Jurkat, Clone E6-1 (cell line): ENCODE measurements at regions not wholly inside any gene's neighbourhood (a gene's known extent, or its start where the extent isn't known, plus 50 kb on each side); places are given as distances from the start of the nearest gene placed in this dataset.
"Not testable (repeated sequence)": the region's sequence is repeated elsewhere in the genome, so short reads cannot be mapped to it uniquely, and the experiment has no call there.

ENCODE experiments used
- DNase-seq: peaks from one replicate; pipeline ENCODE4 v3.0.0-alpha.2; 2011; ENCODE audit warnings: low read depth, low spot score
- H3K4me3 ChIP-seq: 2 replicates; pipeline ENCODE4 v1.5.1; 2011; ENCODE audit warnings: mild to moderate bottlenecking, low read length, control low read depth, moderate library complexity

DNA sequence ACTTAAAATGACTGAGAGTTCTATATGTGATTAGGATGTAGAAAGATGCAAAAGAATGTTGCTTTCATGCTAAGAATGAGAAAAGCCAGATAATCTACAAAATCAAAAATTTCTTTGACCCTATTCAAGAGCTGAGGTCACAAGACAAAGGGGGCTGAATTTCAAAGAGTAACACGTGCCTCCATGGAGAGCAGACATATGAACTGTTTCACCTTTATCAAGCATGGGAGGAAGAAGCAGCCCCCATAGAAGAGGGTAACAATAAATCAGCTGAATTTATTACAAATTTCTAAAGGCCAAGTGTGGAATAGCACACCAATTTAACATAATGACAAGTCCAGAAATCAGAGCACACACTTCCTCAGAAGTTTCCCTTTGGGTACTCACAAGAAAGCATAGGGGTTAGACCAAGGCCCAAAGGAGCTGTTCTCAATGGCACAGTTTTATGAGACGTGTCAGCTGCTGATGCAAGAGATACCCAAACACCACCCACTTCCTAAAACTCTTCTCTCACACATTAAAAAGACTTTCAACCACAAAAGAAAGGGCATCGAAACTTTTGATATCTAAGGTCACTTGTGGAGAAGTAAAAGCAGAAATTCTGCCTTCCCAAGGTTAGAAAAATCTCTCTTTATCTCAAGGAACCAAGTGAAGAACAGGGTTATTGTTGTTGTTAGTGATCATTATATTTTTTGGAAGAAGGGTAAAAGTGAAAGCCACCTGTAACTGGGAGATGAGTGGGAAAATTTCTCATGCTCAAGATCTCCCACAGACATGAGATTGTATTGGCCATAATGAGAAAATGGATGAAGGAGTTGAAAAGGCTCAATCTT lies 950.1 kb downstream of the TRIB2 start:
- DNase-seq: no peak
- H3K4me3 ChIP-seq: no peak overlapping the region

DNA sequence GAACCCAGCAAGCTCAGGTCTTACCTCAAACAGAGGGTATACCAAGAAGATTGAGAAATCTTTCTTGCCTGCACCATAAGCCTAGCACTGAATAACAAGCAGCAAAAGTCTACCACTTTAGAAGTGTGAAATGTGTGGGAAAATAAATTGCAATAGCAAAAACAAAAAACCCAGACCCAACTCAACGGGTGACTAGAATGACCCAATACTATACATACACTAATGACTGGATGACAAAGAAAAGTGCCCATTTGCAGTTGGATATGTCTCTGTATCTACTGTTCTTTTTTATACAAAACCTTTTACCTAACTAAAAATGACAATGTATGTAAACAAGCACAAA lies 950.6 kb downstream of the TRIB2 start:
- DNase-seq: no peak
- H3K4me3 ChIP-seq: no peak overlapping the region

DNA sequence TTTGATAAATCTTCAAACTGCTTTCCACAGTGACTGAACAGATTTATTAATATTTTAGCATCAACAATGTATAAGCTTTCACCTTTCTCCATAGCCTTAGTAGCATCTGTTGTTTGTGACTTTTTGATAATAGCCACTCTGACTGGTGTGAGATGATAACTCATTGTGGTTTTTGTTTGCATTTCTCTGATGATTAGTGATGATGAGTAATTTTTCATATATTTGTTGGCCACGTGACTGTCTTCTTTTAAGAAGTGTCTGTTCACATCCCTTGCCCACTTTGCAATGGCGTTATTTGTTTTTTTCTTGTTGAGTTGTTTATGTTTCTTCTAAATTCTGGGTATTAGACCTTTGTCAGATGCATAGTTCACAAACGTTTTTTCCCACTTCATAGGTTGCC lies 952.9 kb downstream of the TRIB2 start:
- H3K4me3 ChIP-seq: no peak overlapping the region

DNA sequence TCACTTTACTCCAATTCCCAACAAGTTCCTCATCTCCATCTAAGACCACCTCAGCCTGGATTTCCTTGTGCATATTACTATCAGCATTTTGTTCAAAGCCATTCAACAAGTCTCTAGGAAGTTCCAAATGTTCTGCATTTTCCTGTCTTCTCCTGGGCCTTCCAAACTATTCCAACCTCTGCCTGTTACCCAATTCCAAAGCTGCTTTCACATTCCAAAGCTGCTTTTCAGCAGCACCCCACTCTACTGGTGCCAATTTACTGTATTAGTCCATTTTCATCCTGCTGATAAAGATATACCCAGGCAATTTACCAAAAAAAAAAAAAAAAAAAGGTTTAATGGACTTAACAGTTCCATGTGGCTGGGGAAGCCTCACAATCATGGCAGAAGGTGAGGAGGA lies 957.1 kb downstream of the TRIB2 start:
- H3K4me3 ChIP-seq, DNase-seq: not testable (repeated sequence)

More for the DNA sequence above, 952.9 kb downstream of the TRIB2 start:
- no peak for DNase-seq

DNA sequence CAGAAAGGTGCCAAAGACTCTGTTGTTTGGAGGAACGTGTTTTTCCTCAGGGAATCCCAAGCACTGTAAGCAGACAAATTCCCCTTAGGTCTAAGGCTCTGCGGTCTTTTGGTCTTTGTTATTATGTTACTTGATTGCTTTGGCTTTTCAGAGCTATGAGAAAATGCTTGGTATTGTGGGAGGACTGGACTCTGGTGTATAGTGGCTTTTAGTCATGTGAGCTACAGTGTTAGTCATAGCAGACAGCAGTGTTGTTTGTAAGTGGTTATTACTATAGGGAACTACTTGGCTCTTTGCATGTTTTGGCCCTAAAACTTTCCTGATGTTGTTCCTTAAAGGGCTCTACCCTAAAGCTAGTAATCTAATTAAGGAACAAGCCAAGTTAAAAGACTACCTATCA lies 956.2 kb upstream of the LRATD1 start:
- DNase-seq: no peak
- H3K4me3 ChIP-seq: no peak overlapping the region

DNA sequence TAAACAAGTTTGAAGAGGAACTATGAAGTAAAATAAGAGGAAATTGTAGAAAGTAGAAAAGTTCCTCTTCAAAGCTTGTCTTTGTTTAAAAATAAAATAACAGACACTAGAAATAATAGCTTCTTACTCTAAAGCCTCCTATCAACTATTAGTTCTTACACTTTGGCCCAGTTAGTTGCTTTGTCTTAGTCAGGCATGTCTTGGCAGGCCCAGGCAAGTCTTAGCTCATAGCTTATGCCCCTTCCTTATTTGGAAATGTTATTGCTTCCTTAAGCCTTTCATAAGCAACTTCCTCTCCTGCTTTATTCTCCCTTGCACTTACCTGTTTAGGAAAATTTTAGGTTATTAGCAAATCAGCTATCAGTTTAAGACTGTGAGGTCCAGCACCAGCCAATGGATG lies 950.6 kb upstream of the LRATD1 start:
- no peak overlapping the region for H3K4me3 ChIP-seq
- DNase-seq: no peak

DNA sequence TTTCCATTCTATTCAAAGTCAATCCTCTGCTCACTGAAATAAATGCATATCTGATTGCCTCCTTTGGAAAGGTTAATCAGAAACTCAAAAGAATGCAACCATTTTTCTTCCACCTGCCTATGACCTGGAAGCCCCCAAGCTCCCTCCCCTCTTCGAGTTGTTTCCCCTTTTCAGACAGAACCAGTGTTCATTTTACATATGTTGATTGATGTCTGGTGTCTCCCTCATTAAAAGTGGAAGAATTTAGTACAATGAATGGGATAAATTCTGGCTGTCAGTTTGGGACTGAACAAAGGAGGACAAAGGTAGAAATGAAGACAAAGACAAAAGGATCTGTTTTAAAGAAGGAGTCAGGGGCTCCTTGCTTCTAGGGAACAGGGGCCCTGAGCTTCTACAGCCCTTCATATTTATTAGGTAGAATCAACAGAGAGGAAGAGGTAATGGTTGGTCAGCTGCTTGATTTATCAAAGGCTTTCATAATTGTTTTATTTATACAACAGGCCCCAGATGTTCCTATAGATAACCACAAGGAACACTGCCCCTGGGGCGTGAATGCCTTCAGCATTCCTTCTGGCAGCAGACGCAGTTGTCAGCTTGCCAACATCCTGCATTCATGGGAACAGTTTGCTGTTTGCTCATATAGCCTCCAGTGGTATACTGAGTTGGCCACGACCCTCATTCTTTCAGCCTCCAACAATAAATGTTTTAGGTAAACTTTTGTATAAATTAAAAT lies 949.8 kb upstream of the LRATD1 start:
- DNase-seq: no peak
- H3K4me3 ChIP-seq: no peak overlapping the region

DNA sequence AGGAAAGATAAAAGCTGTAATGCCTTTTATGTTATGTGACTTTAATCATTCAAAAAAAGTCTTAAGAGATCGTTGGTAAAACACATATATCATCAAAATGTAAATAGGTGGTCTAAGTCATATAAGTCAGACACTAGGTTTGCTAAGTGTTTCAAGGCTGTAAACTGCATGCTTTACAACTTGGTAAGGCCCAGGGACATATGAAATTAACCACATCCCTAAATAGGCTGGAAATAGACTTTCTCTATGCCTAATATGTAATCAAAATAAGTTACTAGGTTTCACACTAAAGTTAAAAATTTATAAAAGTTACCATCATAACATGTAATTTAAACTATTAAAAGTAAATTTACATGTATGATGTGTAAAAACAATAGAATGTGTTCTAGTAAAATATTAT lies 946.3 kb upstream of the LRATD1 start:
- H3K4me3 ChIP-seq: no peak overlapping the region
- no peak for DNase-seq

DNA sequence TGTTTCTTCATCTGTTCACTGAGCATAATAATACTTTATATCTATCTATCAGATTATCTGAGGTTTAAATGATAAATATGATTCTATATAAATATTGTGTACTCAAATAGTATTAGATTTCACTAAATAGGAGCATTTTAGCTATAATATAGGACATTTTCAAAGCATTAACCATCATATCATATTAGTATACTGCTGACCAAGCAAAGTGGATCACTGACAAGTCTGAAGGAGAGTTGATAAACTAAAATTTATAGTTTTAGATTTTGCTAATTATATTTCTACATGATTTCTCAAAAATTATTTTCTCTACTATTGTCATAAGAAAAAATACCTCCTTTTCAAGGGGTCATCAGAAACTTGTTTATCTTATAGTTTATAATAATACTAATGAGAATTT lies 937.8 kb upstream of the LRATD1 start:
- DNase-seq: no peak
- H3K4me3 ChIP-seq: no peak overlapping the region

DNA sequence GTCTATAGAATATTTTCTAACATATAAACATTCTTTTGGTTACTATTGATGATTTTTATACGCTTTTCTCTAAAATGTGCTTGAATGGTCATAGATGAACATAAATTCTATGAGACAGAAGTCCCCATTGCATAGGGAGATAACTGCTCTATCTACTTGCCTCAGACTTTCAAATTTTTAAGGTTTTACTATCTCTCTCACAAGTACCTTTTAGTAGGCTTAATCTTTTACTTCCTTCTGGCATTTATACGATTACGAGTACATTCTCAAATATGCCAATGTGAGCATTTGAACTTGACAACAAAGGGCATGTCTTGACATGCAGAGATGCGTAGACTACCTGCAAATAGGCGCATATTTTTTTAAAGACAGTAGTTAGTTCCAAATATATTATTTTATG lies 935.9 kb upstream of the LRATD1 start:
- no peak for DNase-seq
- no peak overlapping the region for H3K4me3 ChIP-seq

DNA sequence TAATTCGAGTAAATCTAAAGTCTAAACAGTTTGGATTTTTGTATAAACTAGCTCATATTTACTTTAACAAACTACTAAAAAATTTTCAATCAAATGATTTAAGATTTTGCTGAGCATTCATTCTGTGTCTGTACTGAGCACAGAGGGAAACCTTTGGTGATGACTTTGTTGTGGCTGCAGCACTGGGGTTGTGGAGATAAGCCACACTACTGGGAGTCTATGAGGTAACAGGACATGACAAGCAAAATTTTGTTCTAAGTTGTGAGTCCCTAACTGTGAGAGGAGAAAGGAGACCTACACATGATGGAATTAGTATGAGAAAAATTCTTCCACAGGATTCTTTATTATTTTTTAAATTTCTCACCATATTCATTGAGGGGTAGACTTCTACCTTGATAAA lies 933.7 kb upstream of the LRATD1 start:
- no peak overlapping the region for H3K4me3 ChIP-seq
- peak; percentile 65 for DNase-seq

DNA sequence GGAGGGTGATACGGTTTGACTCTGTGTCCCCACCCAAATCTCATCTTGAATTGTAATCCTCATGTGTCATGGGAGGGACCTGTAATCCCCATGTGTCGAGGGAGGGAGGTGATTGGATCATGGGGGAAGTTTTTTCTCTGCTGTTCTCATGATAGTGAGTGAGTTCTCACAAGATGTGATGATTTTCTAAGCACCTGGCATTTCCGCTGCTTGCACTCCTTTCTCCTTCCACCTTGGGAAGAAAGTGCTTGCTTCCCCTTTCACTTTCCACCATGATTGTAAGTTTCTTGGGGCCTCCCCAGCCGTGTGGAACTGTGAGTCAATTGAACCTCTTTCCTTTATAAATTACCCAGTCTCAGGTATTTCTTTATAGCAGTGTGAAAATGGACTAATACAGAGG lies 932.6 kb upstream of the LRATD1 start:
- H3K4me3 ChIP-seq, DNase-seq: not testable (repeated sequence)

DNA sequence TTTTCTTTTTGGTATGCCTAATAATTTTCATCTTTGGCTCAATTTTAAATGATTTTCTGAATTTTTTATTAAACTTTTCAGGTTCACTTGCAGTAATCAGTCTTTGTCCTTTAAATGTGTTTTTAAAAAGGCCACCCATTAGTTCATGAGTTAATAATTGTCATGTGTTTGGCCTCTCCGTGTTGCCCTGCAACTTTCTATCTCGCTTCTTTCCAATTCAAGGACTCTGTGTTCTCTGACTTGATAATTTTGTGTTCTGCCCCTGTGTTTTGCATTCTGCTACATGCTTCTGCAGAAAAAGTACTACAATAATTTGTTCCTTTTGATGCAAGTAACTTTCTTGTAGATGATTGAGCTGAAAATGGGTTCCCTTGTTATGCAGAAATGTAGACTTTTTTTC lies 921.4 kb upstream of the LRATD1 start:
- DNase-seq: no peak

DNA sequence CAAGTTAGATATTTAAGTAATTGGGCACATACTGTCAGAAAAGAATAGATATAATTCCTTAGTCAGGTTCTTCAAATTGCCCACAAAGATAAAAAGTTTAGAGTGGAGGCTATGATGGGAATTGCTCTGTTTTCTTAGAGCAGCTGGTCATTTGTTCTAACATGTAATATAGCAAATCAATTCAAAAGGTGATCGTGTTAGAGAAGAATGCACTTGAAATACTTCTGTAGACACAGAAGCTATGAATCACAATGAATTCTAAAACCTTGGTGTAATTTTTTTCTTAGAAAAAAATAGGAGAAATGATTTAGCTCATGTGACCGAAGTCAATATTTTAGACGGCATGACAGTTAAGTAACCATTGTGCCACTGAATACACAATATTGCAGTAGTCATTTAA lies 918.1 kb upstream of the LRATD1 start:
- no peak overlapping the region for H3K4me3 ChIP-seq

More for the DNA sequence above, 921.4 kb upstream of the LRATD1 start:
- no peak overlapping the region for H3K4me3 ChIP-seq

DNA sequence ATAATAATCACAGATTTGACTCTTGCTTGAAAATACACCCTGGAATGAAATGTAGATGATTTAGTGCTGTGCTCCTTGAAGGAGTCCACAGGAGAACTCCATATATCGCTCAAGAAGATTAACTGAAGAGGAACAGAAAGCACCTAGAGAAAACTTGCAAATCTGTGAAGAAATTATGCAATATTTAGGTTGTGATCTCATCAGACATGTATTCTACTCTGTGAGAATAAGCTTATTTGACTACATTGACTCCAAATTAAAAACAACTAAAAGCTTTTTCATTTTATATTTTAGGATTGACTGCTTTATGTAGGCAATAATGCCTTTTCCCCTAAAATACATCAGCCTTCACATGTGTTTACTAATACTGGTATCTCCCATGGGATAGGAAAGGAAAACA lies 906.6 kb upstream of the LRATD1 start:
- no peak for DNase-seq
- H3K4me3 ChIP-seq: no peak overlapping the region

More for the DNA sequence above, 918.1 kb upstream of the LRATD1 start:
- DNase-seq: no peak

DNA sequence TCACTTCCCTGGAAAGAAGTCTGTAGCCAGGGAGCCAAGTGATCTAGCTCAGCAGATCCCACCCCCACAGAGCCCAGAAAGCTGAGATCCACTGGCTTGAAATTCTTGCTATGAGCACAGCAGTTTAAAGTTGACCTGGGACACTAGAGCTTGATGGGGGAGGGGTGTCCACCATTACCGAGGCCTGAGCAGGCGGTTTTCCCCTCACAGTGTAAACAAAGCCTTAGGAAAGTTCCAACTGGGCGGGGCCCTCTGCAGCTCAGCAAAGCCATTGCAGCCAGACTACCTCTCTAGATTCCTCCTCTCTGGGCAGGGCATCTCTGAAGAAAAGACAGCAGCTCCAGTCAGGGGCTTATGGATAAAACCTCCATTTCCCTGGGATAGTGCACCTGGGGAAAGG lies 887.2 kb upstream of the LRATD1 start:
- H3K4me3 ChIP-seq: no peak overlapping the region
- DNase-seq: no peak

DNA sequence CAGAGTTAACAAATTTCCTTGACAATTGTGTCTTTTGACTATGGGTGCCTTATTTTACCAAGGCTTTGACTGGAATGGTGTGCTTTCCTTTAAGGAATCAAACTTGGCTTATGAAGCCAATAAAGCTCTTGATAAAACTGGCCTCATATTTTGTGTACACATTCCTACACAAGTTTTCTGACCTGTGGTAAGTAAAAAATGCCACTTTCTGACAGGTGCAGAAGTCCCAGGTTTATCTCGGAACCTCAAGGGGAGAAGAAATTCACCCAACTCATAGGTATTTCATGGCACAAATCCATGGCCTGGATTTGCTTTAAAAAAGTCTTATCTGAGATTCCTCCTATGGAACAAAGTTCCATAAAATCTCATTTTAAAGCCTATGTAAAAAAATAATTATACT lies 880.6 kb upstream of the LRATD1 start:
- DNase-seq: no peak

DNA sequence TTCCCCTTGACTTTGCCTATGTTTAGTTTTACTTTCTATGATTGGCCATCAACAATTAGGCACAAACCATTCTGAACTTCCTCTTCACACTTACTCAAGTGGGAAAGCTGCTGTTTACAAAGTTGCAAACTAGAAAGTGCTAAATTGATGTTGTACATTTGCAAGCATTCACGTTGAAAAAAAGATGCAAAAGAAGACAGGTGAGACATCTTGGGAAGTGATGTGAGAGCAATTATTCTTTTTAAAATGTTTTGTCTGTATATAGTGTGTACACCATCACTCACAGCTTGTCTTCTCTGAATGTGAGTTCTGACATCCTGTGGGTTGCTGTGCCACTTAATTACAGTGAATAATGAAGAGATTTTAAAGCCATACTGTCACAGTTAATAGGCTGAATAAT lies 874.1 kb upstream of the LRATD1 start:
- H3K4me3 ChIP-seq: no peak overlapping the region
- no peak for DNase-seq

More for the DNA sequence above, 880.6 kb upstream of the LRATD1 start:
- H3K4me3 ChIP-seq: no peak overlapping the region

DNA sequence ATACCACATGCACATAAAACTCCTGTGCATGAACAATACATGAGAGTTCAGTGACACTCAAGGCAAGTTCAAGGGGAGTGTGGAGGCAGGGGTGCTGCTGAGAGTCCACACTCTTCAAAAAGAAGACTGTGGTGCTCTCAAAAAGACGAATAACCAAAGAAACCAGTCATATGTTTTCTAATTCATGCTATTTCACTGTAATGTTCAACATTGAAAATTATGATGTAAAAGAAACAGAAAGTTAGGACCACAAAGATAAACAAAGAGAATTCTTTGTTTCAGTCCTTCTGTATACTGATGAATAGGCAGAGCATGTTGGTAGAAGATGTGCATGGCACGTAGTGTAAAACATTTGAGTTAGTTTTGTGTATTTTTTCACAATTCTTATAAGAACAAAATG lies 864.2 kb upstream of the LRATD1 start:
- DNase-seq: no peak
- no peak overlapping the region for H3K4me3 ChIP-seq

DNA sequence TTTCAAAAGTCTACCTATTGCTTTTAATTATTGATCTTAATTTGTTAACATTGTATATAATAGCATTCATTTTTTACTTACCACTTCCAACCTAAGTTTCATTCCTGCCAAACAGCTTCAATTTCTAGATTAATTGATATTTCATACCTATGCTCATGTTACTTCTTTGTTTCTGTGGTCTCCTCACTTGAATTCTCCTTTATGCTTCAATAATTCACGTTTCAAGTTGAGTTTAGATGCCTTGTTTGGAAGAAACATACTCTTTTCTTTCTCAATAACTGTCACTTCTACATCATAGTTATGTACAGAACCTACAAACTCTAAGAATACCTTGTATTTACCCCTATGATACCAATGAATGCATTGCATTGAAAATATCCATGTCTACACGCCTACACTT lies 862.2 kb upstream of the LRATD1 start:
- DNase-seq: no peak
- H3K4me3 ChIP-seq: no peak overlapping the region

DNA sequence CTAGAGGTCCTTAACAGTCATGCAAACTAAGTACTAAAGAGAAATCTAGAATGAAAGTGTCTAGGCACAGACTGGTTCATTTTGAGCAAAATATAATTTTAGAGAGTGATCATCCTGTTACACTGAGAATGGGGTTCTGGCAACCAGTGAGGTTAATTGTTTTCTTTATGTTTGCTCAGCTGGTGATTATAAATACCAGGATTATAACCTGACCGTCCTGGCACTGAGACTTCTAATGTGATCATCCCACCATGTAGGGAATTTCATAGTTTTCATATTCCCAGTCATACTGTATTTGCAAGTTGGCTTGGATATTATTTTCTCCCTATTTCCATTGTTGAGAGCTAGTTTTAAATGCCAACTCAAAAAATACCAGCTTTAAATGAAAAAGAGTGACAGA lies 852.5 kb upstream of the LRATD1 start:
- H3K4me3 ChIP-seq: no peak overlapping the region
- DNase-seq: no peak
